ENCODE measurements at regions not wholly inside any gene's neighbourhood (a gene's known extent, or its start where the extent isn't known, plus 50 kb on each side); places are given as distances from the start of the nearest gene placed in this dataset.

- Histone ChIP-seq H3K27me3 (ENCODE audit: control insufficient read depth, insufficient read depth, low read length) (no peaks in the 10 kb centered on the region), H3K9ac (ENCODE audit: low read length) (no peak overlapping the region), H3K4me1 (ENCODE audit: control insufficient read depth, low read depth, low read length) (peaks cover 13% of the 10 kb centered on the region), H3K36me3 (ENCODE audit: control insufficient read depth, low read depth, low read length) (no peaks in the 10 kb centered on the region), H3K4me3 (ENCODE audit: low read length) (no peak overlapping the region), H3K9me3 (ENCODE audit: control insufficient read depth, low read depth, low read length) (no peaks in the 10 kb centered on the region), H3K27ac (ENCODE audit: low read length) (no peak overlapping the region)
These were observed 359.9 kb upstream of the ACTBL2 start for GRCh38 chr5:57842364-57843058.

DNA sequence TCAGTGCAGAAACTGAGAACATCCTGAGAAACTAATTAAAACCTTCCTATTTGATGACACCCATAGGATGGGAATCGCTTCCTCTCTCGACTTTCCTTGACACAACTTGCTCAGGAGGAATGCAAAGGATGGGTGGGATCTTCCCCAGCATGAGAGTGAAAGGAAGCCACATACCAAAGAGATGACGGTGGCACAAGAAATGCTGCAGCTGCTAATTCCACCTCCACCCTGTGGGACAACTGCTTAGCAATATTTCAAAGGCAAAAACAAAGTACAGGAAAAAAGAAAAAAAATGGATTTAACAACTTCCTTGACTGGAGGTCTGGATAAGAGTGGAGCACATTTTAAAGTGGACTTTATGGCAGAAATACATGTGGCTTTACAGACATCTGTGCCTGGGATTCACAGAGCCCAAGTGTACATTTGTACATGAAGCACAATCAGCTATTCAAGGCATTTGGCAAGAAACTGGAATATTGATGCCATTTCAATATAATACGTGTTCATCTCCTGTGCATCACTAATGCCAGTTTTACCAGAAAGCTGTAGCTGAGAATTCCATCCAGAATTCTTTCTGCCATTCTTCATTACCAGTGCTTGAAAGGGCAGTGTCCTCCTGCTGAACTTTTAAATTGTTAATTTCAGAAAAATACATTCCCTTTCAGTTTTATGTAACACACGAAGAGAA lies 359.2 kb upstream of the ACTBL2 start:
- Histone ChIP-seq H3K9ac (ENCODE audit: low read length) (no peak overlapping the region), H3K4me1 (ENCODE audit: control insufficient read depth, low read depth, low read length) (peaks cover 13% of the 10 kb centered on the region), H3K27ac (ENCODE audit: low read length) (no peak overlapping the region)

DNA sequence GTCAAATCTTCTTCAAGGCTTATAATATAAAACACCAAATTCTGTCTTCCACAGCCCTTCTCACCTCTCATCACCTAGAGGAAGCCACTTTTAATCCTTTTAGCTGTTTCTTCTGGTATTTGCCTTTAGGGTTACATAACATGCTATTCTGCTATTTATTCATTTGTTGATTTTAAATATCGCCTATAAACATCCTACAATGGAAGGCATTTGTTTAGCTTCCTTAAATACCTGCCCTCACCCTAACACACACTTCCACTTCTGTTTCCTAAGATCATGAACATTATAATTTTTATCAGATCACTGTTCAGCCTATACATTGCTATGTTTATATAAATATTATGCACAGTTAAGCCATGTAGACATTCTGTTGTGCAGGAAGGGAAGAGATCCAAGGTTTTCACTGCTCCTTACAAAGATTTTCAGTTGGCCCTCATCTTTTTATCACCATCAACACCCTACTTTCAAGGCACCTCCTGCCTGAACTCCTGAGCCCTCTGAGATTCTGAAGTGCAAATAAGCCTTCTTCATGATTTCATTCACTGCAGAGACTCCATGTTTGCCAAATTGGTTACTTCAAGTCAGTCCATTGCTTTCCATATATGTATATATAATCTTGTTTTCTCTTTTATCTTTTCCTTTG lies 356.9 kb upstream of the ACTBL2 start:
- Histone ChIP-seq H3K36me3 (ENCODE audit: control insufficient read depth, low read depth, low read length) (no peaks in the 10 kb centered on the region), H3K4me1 (ENCODE audit: control insufficient read depth, low read depth, low read length) (peaks cover 23% of the 10 kb centered on the region), H3K27me3 (ENCODE audit: control insufficient read depth, insufficient read depth, low read length) (no peaks in the 10 kb centered on the region), H3K27ac (ENCODE audit: low read length) (no peak overlapping the region), H3K9me3 (ENCODE audit: control insufficient read depth, low read depth, low read length) (peaks cover 3% of the 10 kb centered on the region), H3K9ac (ENCODE audit: low read length) (no peak overlapping the region), H3K4me3 (ENCODE audit: low read length) (no peak overlapping the region)

More for the DNA sequence above, 359.2 kb upstream of the ACTBL2 start:
- Histone ChIP-seq H3K36me3 (ENCODE audit: control insufficient read depth, low read depth, low read length) (no peaks in the 10 kb centered on the region), H3K9me3 (ENCODE audit: control insufficient read depth, low read depth, low read length) (no peaks in the 10 kb centered on the region), H3K27me3 (ENCODE audit: control insufficient read depth, insufficient read depth, low read length) (no peaks in the 10 kb centered on the region), H3K4me3 (ENCODE audit: low read length) (no peak overlapping the region)

GRCh38 chr5:57839025-57839424 lies 356.4 kb upstream of the ACTBL2 start:
- Histone ChIP-seq H3K4me3 (ENCODE audit: low read length) (no peak overlapping the region), H3K4me1 (ENCODE audit: control insufficient read depth, low read depth, low read length) (peaks cover 23% of the 10 kb centered on the region), H3K9ac (ENCODE audit: low read length) (no peak overlapping the region), H3K27ac (ENCODE audit: low read length) (no peak overlapping the region), H3K36me3 (ENCODE audit: control insufficient read depth, low read depth, low read length) (no peaks in the 10 kb centered on the region), H3K27me3 (ENCODE audit: control insufficient read depth, insufficient read depth, low read length) (no peaks in the 10 kb centered on the region), H3K9me3 (ENCODE audit: control insufficient read depth, low read depth, low read length) (peaks cover 3% of the 10 kb centered on the region)

DNA sequence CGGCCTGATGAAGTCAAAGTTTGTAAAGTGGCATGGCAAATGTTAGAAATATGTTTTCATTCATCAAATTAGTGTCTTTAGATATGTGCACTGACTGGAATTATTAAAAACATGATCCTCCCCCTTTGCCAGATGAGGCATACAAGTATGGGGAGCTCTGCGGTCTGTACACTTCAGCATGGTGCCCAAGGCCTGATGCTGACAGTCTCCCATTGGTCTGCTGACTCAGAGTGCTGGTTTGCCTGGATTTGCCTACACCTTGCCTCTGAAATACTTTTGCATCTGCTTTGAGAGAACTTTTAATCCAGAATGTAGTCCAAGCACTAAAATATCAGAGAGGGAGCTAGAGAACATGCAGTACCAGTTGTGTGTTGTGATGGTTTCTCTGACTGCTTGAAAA lies 354.3 kb upstream of the ACTBL2 start:
- Histone ChIP-seq H3K36me3 (ENCODE audit: control insufficient read depth, low read depth, low read length) (no peaks in the 10 kb centered on the region), H3K9ac (ENCODE audit: low read length) (no peak overlapping the region), H3K4me1 (ENCODE audit: control insufficient read depth, low read depth, low read length) (peaks cover 20% of the 10 kb centered on the region), H3K27me3 (ENCODE audit: control insufficient read depth, insufficient read depth, low read length) (no peaks in the 10 kb centered on the region), H3K4me3 (ENCODE audit: low read length) (no peak overlapping the region), H3K9me3 (ENCODE audit: control insufficient read depth, low read depth, low read length) (peaks cover 3% of the 10 kb centered on the region), H3K27ac (ENCODE audit: low read length) (no peak overlapping the region)

DNA sequence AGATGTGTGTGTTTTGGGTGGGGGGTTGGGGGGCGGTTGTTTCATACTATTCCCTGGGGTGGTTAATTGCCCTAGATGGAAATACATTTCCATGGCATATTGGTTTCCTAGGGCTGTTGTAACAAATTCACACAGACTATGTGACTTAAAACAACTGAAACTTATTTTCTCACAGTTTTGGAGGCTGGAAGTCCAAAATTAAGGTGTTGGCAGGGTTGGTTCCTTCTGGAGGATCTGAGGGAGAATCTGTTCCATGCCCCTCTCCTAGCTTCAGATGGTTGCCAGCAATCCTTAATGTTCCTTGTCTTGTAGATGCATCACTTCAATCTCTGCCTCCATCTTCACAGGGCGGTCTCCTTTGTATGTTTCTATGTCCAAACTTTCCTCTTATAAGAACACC lies 353.7 kb upstream of the ACTBL2 start:
- H3K9ac ChIP-seq (ENCODE audit: low read length) = no peak overlapping the region

DNA sequence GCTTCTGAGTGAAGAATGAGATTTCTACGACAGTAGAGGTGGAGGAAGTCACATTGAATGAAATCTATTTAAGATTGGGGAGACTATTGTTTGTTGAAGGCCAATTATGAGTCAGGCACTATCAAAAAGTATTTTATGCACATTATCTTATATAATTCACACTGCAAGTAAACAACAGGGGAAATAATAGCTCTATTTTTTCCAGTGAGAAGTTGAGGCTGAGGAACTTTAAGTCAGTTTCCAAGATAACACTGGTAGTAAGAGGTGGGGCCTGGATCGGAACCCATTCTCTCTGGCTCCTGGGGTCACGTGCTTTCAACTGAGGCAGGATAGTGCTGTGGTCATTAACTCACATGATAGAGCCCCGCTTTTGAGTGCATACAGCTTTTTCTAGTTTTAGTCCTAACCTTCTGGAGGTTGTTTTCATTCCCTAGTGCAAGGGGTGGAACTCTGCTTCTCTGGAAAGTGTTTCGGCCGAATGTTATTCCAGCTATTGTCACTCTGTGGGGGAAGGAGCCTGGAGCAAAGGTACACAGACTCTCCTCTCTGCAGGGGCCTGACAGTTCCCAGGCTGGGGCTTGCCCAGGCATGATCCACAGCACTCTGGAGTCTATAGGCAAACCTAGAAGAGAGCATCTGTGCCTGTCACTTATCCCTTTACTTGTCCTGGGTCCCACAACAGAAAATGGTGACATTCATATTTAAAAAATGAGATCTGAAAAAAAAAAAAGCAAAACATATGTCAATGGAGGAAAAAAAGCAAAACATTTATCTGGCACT lies 352.4 kb upstream of the ACTBL2 start:
- Histone ChIP-seq H3K27me3 (ENCODE audit: control insufficient read depth, insufficient read depth, low read length) (no peaks in the 10 kb centered on the region), H3K9ac (ENCODE audit: low read length) (no peak overlapping the region), H3K4me3 (ENCODE audit: low read length) (no peak overlapping the region), H3K36me3 (ENCODE audit: control insufficient read depth, low read depth, low read length) (no peaks in the 10 kb centered on the region), H3K9me3 (ENCODE audit: control insufficient read depth, low read depth, low read length) (peaks cover 3% of the 10 kb centered on the region), H3K4me1 (ENCODE audit: control insufficient read depth, low read depth, low read length) (peaks cover 10% of the 10 kb centered on the region), H3K27ac (ENCODE audit: low read length) (peak overlapping the region; percentile 62)

More for the DNA sequence above, 353.7 kb upstream of the ACTBL2 start:
- Histone ChIP-seq H3K27me3 (ENCODE audit: control insufficient read depth, insufficient read depth, low read length) (no peaks in the 10 kb centered on the region), H3K27ac (ENCODE audit: low read length) (no peak overlapping the region), H3K4me1 (ENCODE audit: control insufficient read depth, low read depth, low read length) (peaks cover 14% of the 10 kb centered on the region), H3K9me3 (ENCODE audit: control insufficient read depth, low read depth, low read length) (peaks cover 3% of the 10 kb centered on the region), H3K36me3 (ENCODE audit: control insufficient read depth, low read depth, low read length) (no peaks in the 10 kb centered on the region), H3K4me3 (ENCODE audit: low read length) (no peak overlapping the region)

GRCh38 chr5:57833489-57833888 lies 350.9 kb upstream of the ACTBL2 start:
- H3K27ac ChIP-seq (ENCODE audit: low read length) = no peak overlapping the region

GRCh38 chr5:57832875-57833274 lies 350.3 kb upstream of the ACTBL2 start:
- Histone ChIP-seq H3K9ac (ENCODE audit: low read length) (no peak overlapping the region), H3K9me3 (ENCODE audit: control insufficient read depth, low read depth, low read length) (peaks cover 3% of the 10 kb centered on the region), H3K4me3 (ENCODE audit: low read length) (no peak overlapping the region), H3K36me3 (ENCODE audit: control insufficient read depth, low read depth, low read length) (no peaks in the 10 kb centered on the region), H3K27ac (ENCODE audit: low read length) (no peak overlapping the region), H3K4me1 (ENCODE audit: control insufficient read depth, low read depth, low read length) (peaks cover 10% of the 10 kb centered on the region), H3K27me3 (ENCODE audit: control insufficient read depth, insufficient read depth, low read length) (no peaks in the 10 kb centered on the region)

More at GRCh38 chr5:57833489-57833888, 350.9 kb upstream of the ACTBL2 start:
- Histone ChIP-seq H3K27me3 (ENCODE audit: control insufficient read depth, insufficient read depth, low read length) (no peaks in the 10 kb centered on the region), H3K9me3 (ENCODE audit: control insufficient read depth, low read depth, low read length) (peaks cover 3% of the 10 kb centered on the region), H3K4me1 (ENCODE audit: control insufficient read depth, low read depth, low read length) (peaks cover 10% of the 10 kb centered on the region), H3K36me3 (ENCODE audit: control insufficient read depth, low read depth, low read length) (no peaks in the 10 kb centered on the region), H3K4me3 (ENCODE audit: low read length) (no peak overlapping the region), H3K9ac (ENCODE audit: low read length) (no peak overlapping the region)

- Histone ChIP-seq H3K9ac (ENCODE audit: low read length) (no peak overlapping the region), H3K27me3 (ENCODE audit: control insufficient read depth, insufficient read depth, low read length) (no peaks in the 10 kb centered on the region), H3K27ac (ENCODE audit: low read length) (no peak overlapping the region), H3K4me3 (ENCODE audit: low read length) (no peak overlapping the region), H3K9me3 (ENCODE audit: control insufficient read depth, low read depth, low read length) (peaks cover 3% of the 10 kb centered on the region), H3K36me3 (ENCODE audit: control insufficient read depth, low read depth, low read length) (no peaks in the 10 kb centered on the region), H3K4me1 (ENCODE audit: control insufficient read depth, low read depth, low read length) (peaks cover 10% of the 10 kb centered on the region)
These were observed 349.3 kb upstream of the ACTBL2 start for GRCh38 chr5:57831932-57832331.

- Histone ChIP-seq H3K36me3 (ENCODE audit: control insufficient read depth, low read depth, low read length) (no peaks in the 10 kb centered on the region), H3K27ac (ENCODE audit: low read length) (no peak overlapping the region), H3K4me3 (ENCODE audit: low read length) (no peak overlapping the region), H3K27me3 (ENCODE audit: control insufficient read depth, insufficient read depth, low read length) (no peaks in the 10 kb centered on the region), H3K9ac (ENCODE audit: low read length) (no peak overlapping the region), H3K4me1 (ENCODE audit: control insufficient read depth, low read depth, low read length) (peaks cover 10% of the 10 kb centered on the region), H3K9me3 (ENCODE audit: control insufficient read depth, low read depth, low read length) (no peaks in the 10 kb centered on the region)
These were observed 348.5 kb upstream of the ACTBL2 start for GRCh38 chr5:57831090-57831489.
